ENCODE measurements at regions not wholly inside any gene's neighbourhood (a gene's known extent, or its start where the extent isn't known, plus 50 kb on each side); places are given as distances from the start of the nearest gene placed in this dataset.

- H3K4me1 ChIP-seq: no peaks in the 10 kb centered on the region
- whole genome bisulfite sequencing, 2 donors: 59 to 73% methylated on average over 3 of the region's 3 CpGs
- H3K27me3 ChIP-seq: no peaks in the 10 kb centered on the region
- no peak for DNase-seq
- intact Hi-C loops (cut with DNase I): no loop called here
- H3K9me3 ChIP-seq: no peaks in the 10 kb centered on the region
- no peak for ATAC-seq
- TF ChIP-seq POLR2A (IDR thresholded peaks at IDR 0.05): no peak
- TF ChIP-seq, protein P1, sequence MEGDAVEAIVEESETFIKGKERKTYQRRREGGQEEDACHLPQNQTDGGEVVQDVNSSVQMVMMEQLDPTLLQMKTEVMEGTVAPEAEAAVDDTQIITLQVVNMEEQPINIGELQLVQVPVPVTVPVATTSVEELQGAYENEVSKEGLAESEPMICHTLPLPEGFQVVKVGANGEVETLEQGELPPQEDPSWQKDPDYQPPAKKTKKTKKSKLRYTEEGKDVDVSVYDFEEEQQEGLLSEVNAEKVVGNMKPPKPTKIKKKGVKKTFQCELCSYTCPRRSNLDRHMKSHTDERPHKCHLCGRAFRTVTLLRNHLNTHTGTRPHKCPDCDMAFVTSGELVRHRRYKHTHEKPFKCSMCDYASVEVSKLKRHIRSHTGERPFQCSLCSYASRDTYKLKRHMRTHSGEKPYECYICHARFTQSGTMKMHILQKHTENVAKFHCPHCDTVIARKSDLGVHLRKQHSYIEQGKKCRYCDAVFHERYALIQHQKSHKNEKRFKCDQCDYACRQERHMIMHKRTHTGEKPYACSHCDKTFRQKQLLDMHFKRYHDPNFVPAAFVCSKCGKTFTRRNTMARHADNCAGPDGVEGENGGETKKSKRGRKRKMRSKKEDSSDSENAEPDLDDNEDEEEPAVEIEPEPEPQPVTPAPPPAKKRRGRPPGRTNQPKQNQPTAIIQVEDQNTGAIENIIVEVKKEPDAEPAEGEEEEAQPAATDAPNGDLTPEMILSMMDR (IDR thresholded peaks at IDR 0.05): no peak
- no peak overlapping the region for H3K4me3 ChIP-seq
- H3K36me3 ChIP-seq (replicated peaks in 1 of 2; ENCODE audit: insufficient read depth in 1 of 2, low read depth in 2 of 2): no peaks in the 10 kb centered on the region
- no peak overlapping the region for H3K27ac ChIP-seq
Observed at GRCh38 chr3:22147161-22147560, 396.2 kb upstream of the ZNF385D start.

- TF ChIP-seq, protein P1 (IDR thresholded peaks at IDR 0.05): no peak
- no peak for TF ChIP-seq POLR2A (IDR thresholded peaks at IDR 0.05)
- Histone ChIP-seq H3K4me1 (no peaks in the 10 kb centered on the region), H3K4me3 (no peak overlapping the region), H3K9me3 (no peaks in the 10 kb centered on the region), H3K27ac (no peak overlapping the region), H3K36me3 (replicated peaks in 1 of 2; ENCODE audit: insufficient read depth in 1 of 2, low read depth in 2 of 2) (no peaks in the 10 kb centered on the region), H3K27me3 (no peaks in the 10 kb centered on the region)
- no peak for DNase-seq
- intact Hi-C loops (cut with DNase I): no loop called here
- ATAC-seq: no peak
- 70 to 84% methylated on average over 2 of the region's 2 CpGs for WGBS, 2 donors
Observed at GRCh38 chr3:22156868-22157267, 405.9 kb upstream of the ZNF385D start.

DNA sequence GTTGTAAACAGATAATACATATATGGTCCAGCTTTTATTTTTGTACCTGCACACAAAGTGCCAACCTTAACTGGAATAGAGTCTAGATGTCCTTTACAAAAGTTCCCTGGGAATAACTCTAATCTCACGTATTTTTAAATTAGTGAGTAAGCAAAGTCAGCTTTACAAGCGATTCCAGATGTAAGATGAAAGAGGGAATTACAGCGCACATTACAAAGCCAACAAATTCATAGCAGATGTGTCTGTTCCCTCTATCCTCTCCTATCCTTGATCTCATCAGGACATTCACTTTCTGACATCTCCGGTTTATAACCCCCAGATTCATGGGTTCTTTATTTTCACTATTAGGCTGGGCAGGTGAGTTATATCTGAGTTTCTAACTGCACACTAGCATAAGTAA, 406.8 kb upstream of the ZNF385D start:
- no peaks in the 10 kb centered on the region for H3K36me3 ChIP-seq (replicated peaks in 1 of 2; ENCODE audit: insufficient read depth in 1 of 2, low read depth in 2 of 2)
- DNase-seq (no peak), ATAC-seq (no peak)
- H3K4me1 ChIP-seq: no peaks in the 10 kb centered on the region
- H3K4me3 ChIP-seq: no peak overlapping the region
- H3K27ac ChIP-seq: no peak overlapping the region
- TF ChIP-seq POLR2A (IDR thresholded peaks at IDR 0.05): no peak
- TF ChIP-seq, protein P1 (IDR thresholded peaks at IDR 0.05): no peak
- no peaks in the 10 kb centered on the region for H3K27me3 ChIP-seq
- intact Hi-C loops (cut with DNase I): no loop called here
- no peaks in the 10 kb centered on the region for H3K9me3 ChIP-seq
- WGBS, 2 donors: 87 to 90% methylated on average over 4 of the region's 4 CpGs

DNA sequence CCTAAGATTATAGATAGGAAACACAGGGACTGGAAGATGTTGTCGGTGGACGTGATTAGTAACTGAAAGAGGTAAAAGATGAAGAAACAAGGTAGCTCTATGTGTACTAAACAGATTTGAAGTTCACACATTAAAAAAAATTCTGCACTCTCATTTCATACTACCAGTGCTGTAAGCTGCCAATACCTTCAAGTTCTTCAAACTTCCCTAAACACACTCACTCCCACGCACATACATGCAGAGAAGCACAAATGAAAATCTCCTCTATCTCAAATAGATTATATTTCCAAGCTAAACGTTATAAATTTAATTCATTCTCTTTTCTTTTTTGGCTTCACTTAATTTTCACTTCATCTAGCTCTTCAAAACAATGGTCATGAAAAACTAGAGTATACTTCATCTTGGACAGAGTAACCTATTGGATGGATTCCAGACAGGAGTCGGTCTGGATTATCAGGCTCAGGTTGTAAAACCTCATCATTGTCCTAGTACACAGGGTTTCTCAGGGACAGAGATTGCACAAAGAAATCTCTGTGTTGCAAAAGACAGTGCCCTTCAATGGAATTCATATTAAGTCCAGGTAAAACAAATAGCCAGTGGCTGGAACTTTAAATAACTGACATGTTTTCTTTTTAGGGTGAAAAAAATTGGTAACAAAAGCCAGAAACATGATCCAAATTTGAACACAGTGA, 408.1 kb upstream of the ZNF385D start:
- ATAC-seq (peak; percentile 60), DNase-seq (peak in 1 of 4 donors; percentile 9)
- no peak for TF ChIP-seq POLR2A (IDR thresholded peaks at IDR 0.05)
- TF ChIP-seq, protein P1 (IDR thresholded peaks at IDR 0.05): no peak
- 36 to 52% methylated on average over 5 of the region's 5 CpGs for WGBS, 2 donors
- intact Hi-C loops (cut with DNase I): no loop called here
- Histone ChIP-seq H3K4me1 (no peaks in the 10 kb centered on the region), H3K27ac (peak overlapping the region in 1 of 4 donors; percentile 47), H3K4me3 (no peak overlapping the region), H3K36me3 (replicated peaks in 1 of 2; ENCODE audit: insufficient read depth in 1 of 2, low read depth in 2 of 2) (no peaks in the 10 kb centered on the region), H3K27me3 (no peaks in the 10 kb centered on the region), H3K9me3 (no peaks in the 10 kb centered on the region)

DNA sequence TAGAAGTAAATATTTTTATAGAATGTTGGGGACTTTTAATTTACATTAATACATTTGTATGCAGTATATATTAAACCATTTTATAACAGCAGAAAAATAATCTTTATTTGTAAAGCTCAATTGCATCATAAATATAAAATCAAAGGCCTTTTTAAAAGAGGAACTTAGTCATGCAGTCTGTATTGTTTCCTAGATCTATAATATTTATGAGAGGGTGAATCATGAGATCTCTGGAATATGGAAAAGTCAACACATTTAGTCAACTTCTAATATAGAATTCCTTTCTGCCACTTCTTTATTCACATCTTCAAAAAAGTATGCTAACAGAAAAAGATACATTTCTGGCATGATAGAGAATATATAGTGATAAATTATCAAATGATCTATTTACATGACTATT, 410.3 kb upstream of the ZNF385D start:
- TF ChIP-seq, protein P1 (IDR thresholded peaks at IDR 0.05): no peak
- no peak for TF ChIP-seq POLR2A (IDR thresholded peaks at IDR 0.05)
- Histone ChIP-seq H3K27me3 (no peaks in the 10 kb centered on the region), H3K36me3 (replicated peaks in 1 of 2; ENCODE audit: insufficient read depth in 1 of 2, low read depth in 2 of 2) (no peaks in the 10 kb centered on the region), H3K4me3 (no peak overlapping the region), H3K27ac (no peak overlapping the region), H3K9me3 (no peaks in the 10 kb centered on the region), H3K4me1 (no peaks in the 10 kb centered on the region)
- DNase-seq: no peak
- intact Hi-C loops (cut with DNase I): no loop called here
- ATAC-seq: no peak
